Amygdala (tissue), 56 donors: ENCODE measurements at regions not wholly inside any gene's neighbourhood (a gene's known extent, or its start where the extent isn't known, plus 50 kb on each side); places are given as distances from the start of the nearest gene placed in this dataset.
"Not testable (repeated sequence)": the region's sequence is repeated elsewhere in the genome, so short reads cannot be mapped to it uniquely, and the experiment has no call there.

Experiments used
- DNase-seq, 56 donors: peaks; one replicate each; lab custom pipeline; 2025; lab: John Stamatoyannopoulos, UW

DNA sequence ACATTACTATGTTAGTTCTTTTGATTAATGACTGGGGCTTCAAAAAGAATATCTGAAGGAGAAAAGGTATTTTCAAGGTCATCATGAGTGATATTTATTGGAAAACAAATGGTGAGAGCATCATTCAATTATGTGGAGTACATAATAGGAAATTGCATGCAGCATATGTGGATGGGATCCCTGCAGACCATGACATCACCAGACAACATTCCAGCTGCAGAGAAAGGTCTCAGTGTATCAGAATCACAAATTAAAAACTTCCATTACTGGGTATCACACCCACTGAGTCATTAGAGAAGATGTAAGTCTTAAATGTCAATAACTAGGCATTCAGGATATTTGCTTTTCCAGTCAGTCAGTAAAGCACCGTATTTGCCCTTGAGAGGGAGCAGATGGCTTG is 574.4 kb upstream of the SLC10A2 start:
- no peak for DNase-seq

- no peak for DNase-seq
Measured at GRCh38 chr13:103639326-103639725, 573.1 kb upstream of the SLC10A2 start.

DNA sequence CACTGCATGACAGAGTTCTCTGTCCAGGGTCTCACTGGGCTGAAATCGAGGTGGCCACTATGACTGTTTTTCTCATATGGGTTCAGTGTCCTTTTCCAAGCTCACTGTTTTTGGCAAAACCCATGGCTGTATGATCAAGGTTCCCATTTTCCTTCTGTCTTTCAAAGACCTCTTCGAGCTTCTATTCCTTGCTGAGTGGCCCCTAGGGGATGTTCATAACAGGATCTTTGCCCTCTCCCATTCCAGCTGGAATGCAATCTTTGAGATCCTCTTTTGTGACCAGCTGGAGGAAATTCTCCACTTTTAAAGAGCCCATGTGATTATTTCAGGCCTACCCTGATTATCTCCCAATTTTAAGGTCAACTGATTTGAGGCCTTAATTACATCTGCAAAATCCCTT is 572.5 kb upstream of the SLC10A2 start:
- no peak for DNase-seq

DNA sequence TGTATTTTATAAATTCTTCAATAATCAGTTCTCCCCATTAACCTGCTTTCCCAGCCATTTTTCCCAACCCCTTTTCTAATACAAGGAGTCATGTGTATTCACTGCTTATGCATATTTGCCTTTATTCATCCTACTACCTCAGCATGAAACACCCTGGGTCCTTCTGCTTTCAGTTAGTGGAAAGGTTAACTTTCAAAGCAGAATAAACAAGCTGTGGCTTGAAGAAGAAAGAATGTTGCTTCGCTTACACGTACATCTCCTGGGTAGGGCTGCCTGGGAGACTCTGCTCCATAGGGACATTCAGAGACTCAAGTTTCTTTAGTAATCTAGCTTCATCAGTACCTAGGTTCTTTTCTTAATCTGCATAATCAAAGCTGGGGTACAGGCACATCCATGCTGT is 567.8 kb upstream of the SLC10A2 start:
- DNase-seq, result no peak

- DNase-seq, result no peak
Measured at GRCh38 chr13:103625194-103625593, 559.0 kb upstream of the SLC10A2 start.

DNA sequence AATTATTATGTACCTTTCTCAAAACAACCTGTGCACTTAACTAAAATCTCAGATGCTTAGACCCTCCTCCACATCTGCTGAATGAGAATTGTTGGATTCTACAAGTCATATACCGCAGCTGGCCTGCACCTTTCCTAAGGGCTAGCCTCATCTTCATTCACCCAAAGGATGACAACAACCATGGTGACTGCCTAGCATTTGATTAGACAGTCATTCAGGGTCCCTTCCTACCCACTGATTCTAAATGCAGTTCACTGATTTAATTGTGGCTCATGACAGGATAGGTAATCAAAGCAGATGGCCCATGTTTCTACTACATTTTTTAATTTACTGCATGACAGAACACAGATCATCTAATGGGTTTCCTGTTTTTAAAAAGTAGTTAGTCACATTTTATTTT is 551.9 kb upstream of the SLC10A2 start:
- no peak for DNase-seq

GRCh38 chr13:103615771-103616170 is 549.6 kb upstream of the SLC10A2 start:
- DNase-seq, result no peak

- no peak for DNase-seq
Measured at GRCh38 chr13:103614761-103615160, 548.5 kb upstream of the SLC10A2 start.

DNA sequence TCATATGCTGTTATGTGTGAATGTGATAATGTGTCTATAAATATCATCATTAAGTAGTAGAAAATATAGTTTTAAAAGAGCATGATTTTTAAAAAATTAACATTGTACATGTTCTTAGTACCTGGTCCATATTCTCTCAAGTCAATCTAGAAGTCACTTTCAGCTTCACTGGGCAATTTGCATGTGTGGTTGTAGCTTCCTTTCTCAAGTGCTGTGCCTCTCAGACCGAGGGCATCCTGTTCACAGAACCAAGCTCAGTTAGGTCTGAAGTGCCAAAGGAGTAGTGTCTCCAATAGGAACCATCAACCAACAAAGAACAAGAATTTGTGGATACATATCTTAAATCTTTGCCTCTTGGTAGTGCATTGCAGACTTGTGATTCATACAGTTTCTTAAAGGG is 541.8 kb upstream of the SLC10A2 start:
- DNase-seq, result no peak

- no peak for DNase-seq
Measured at GRCh38 chr13:103605546-103606326, 539.5 kb upstream of the SLC10A2 start.

- DNase-seq, result not testable (repeated sequence)
Measured at GRCh38 chr13:103599870-103600269, 533.7 kb upstream of the SLC10A2 start.

DNA sequence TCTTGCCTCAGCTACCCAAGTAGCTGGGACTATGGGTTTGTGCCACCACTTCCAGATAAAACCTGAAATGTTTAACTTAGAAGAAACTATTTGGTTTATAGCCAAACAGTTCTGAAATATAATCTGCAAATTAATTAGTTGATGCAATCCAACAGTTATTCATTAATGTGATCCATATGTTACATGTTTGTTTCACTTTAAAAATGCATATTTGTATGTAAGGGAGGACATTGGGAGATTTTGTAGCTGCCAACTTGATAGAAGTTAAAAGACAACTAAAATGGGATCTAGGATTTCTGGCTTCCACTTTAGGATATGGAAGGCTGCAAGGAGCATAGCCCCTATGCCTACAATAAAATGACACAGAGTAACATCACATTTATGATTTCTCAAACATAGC is 532.5 kb upstream of the SLC10A2 start:
- no peak for DNase-seq

DNA sequence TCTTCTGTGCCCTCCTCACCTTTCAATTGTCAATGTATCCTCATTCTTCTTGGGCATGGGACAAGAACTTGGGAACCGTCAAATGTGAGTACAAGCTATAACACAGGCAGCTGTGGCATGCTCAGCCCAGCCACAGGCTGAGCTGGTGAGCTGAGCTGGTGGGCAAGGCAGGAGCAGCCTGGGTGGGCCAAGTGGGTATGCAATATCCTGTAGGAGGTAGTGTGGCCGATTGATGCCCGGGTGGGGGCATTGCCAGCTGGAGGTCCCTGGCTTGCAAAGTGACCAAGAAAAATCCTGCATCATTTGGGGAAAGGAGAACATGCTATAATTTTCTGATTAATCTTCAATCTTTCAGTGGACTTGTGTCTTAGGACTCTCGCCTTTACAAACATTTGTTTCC is 507.2 kb upstream of the SLC10A2 start:
- no peak for DNase-seq

DNA sequence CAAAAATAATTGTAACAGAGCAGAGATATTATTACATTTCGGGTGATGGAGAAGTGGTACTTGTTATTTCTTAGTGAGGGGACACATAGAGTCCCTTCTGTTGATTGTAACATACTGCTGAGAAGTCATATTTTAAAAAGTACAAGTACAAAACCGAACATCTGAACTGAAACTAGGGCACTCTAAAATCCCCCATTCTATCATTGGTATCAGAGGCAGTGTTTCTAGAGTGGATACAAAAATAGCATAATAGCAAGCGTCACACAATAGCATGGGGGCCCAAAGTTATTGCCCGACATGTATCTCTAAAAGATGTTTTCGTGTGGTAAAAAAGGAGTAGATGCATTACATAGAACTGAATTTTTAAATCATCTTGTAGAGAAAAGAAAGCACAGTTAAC is 502.1 kb upstream of the SLC10A2 start:
- DNase-seq, result no peak

GRCh38 chr13:103557878-103558277 is 491.7 kb upstream of the SLC10A2 start:
- DNase-seq, result no peak

DNA sequence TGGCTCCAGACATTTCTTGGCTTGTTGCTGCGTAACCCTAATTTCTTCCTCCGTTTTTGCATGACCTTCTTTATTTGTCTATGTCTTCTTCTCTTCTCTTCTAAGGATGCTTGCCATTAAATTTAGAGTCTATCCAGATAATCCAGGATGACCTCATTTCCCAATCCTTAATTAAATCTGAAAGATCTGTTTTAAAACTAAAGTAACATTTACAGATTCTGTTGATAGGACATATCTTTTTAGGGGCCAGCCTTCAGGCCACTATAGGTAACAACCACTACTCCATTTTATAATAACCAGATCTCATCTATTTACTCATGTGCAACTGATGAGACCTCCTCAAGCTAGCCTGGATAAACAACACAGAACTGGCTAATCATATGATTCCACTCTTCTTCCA is 490.5 kb upstream of the SLC10A2 start:
- no peak for DNase-seq

DNA sequence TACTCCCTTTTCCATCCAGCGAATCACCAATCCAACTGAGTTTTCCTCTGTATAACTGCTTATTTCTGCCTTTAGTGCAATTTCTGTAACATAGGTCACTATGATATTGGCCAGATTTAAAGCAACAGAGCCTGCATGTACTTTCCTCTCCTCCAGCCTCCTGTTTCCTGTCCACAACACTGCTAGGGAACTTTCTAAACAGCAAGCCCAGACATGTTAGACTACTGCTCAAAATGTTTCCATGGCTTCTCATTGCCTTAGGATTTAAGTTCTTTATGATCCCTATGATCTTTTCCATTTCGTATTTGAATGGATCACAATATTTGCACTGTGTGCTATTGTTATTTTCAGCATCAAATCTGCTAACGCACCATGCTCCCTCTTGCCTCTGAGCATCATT is 481.7 kb upstream of the SLC10A2 start:
- DNase-seq, result no peak

DNA sequence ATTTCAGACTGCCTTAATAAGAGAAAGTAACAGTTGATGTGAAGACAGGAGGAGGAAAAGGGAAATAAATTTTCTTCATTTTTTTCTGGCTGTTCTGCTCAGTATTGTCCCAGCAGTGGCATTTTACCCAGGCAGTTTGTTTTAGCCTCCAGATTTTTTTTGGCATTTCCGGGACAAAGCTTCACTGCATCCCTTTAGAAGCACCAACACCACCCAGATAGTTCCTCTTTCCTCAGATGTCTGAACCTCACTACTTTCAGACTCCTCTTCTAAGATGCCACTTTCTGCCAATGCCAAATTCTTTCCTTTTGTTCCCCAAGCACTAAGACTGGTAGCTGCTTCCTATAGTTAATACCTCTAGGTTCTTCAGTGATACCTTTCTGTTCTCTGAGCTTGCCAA is 480.1 kb upstream of the SLC10A2 start:
- DNase-seq, result no peak

DNA sequence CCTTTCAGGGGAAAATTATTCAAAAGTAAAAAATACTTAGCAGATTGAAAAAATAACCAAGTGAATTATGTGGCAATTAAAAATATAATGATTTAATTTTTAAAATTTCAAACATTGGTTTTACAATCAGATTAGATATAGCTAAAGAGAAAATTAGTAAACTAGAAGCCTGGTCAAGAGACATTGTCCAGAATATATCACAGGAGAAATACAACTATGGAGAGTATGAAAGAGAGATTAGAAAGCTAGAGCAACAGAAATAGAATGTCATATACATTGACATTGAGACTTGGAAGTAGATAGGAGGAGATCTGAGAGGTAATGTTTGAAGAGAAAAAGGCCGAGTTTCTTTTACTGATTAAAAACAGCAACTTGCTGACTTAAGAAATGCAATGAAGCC is 476.4 kb upstream of the SLC10A2 start:
- DNase-seq, result no peak

- no peak for DNase-seq
Measured at GRCh38 chr13:103540382-103540765, 474.2 kb upstream of the SLC10A2 start.

DNA sequence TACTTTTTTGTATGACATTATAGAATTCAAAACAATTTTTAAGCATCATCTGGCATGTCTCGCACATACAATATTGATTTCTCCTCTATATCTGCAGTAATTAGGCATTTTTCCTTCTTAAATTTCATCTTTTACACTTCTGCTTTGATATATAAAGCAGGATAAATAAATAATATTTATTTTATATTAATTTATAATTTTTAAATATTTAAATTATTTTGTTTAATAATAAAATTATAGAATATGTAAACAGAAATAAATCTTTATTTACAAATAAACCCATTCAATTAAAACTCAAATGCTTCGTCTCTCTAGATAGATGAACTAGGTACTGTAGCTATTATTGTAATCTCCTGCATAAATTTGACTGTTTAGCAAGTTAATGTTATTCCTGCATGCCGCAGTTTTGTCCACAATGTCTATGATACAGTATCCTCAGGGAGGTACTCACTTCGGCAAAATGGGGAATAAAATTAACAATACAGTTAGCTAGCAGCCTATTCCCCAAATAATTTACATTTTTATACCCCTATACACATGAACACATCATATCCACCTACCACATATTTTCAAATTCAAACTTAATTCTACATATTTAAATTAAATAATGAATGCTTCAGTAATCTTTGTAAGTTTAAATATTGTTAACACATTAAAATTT is 473.6 kb upstream of the SLC10A2 start:
- no peak for DNase-seq

GRCh38 chr13:103539265-103539664 is 473.0 kb upstream of the SLC10A2 start:
- DNase-seq, result peak in 11 of 56 donors; percentile 0 to 35 (median 3)
